GM20000 (cell line): ENCODE measurements at regions not wholly inside any gene's neighbourhood (a gene's known extent, or its start where the extent isn't known, plus 50 kb on each side); places are given as distances from the start of the nearest gene placed in this dataset.

Source experiments
- DNase-seq: peaks from one replicate; pipeline ENCODE4 v3.0.0; 2012; ENCODE audit warnings: low spot score
- CTCF ChIP-seq: IDR thresholded peaks from 2 replicates; pipeline ENCODE4 v1.5.1; 2012; ENCODE audit warnings: mild to moderate bottlenecking, control low read depth; ENCODE audit errors: extremely low read depth, missing control alignments

GRCh38 chr2:128524183-128524582 lies 205.5 kb upstream of the HS6ST1 start:
- DNase-seq = no peak
- TF ChIP-seq CTCF = no peak

GRCh38 chr2:128525653-128526052 lies 207.0 kb upstream of the HS6ST1 start:
- no peak for TF ChIP-seq CTCF
- no peak for DNase-seq

- DNase-seq = no peak
Observed at GRCh38 chr2:128526455-128526976, 207.8 kb upstream of the HS6ST1 start.

GRCh38 chr2:128528133-128528532 lies 209.5 kb upstream of the HS6ST1 start:
- DNase-seq = no peak
- no peak for TF ChIP-seq CTCF

More at GRCh38 chr2:128526455-128526976, 207.8 kb upstream of the HS6ST1 start:
- no peak for TF ChIP-seq CTCF

- no peak for TF ChIP-seq CTCF
- no peak for DNase-seq
Observed at GRCh38 chr2:128530025-128530573, 211.4 kb upstream of the HS6ST1 start.

- no peak for TF ChIP-seq CTCF
- DNase-seq = no peak
Observed at GRCh38 chr2:128531856-128532255, 213.2 kb upstream of the HS6ST1 start.

- TF ChIP-seq CTCF = no peak
- DNase-seq = no peak
Observed at GRCh38 chr2:128533101-128533500, 214.4 kb upstream of the HS6ST1 start.
